ENCODE measurements at regions not wholly inside any gene's neighbourhood (a gene's known extent, or its start where the extent isn't known, plus 50 kb on each side); places are given as distances from the start of the nearest gene placed in this dataset.

- no peaks in the 10 kb centered on the region for H3K4me1 Mint-ChIP-seq (ENCODE audit: unreplicated experiment)
- H3K9me3 Mint-ChIP-seq: no peaks in the 10 kb centered on the region
- no peak for TF ChIP-seq CTCF (conservative IDR thresholded peaks at IDR 0.05)
- no peak overlapping the region for H3K27ac Mint-ChIP-seq
- H3K27me3 Mint-ChIP-seq: no peaks in the 10 kb centered on the region
- no peaks in the 10 kb centered on the region for H3K36me3 Mint-ChIP-seq
- DNase-seq (ENCODE audit: extremely low spot score, unreplicated experiment): no peak
- no peak overlapping the region for H3K4me3 Mint-ChIP-seq
Observed at GRCh38 chr21:20308586-20309315, 689.5 kb upstream of the NCAM2 start.

- no peak for DNase-seq (ENCODE audit: extremely low spot score, unreplicated experiment)
- Mint-ChIP-seq H3K27ac (no peak overlapping the region), H3K27me3 (no peaks in the 10 kb centered on the region), H3K4me3 (no peak overlapping the region), H3K36me3 (no peaks in the 10 kb centered on the region), H3K4me1 (ENCODE audit: unreplicated experiment) (no peaks in the 10 kb centered on the region), H3K9me3 (no peaks in the 10 kb centered on the region)
- TF ChIP-seq CTCF (conservative IDR thresholded peaks at IDR 0.05): no peak
Observed at GRCh38 chr21:20311234-20311787, 686.9 kb upstream of the NCAM2 start.

- no peaks in the 10 kb centered on the region for H3K36me3 Mint-ChIP-seq
- H3K4me1 Mint-ChIP-seq (ENCODE audit: unreplicated experiment): no peaks in the 10 kb centered on the region
- TF ChIP-seq CTCF (conservative IDR thresholded peaks at IDR 0.05): no peak
- H3K27me3 Mint-ChIP-seq: no peaks in the 10 kb centered on the region
- H3K4me3 Mint-ChIP-seq: no peak overlapping the region
- peaks cover 10% of the 10 kb centered on the region for H3K9me3 Mint-ChIP-seq
- H3K27ac Mint-ChIP-seq: no peak overlapping the region
- no peak for DNase-seq (ENCODE audit: extremely low spot score, unreplicated experiment)
Observed at GRCh38 chr21:20313013-20313412, 685.2 kb upstream of the NCAM2 start.

GRCh38 chr21:20315042-20315441 lies 683.2 kb upstream of the NCAM2 start:
- no peak for TF ChIP-seq CTCF (conservative IDR thresholded peaks at IDR 0.05)
- H3K27me3 Mint-ChIP-seq: no peaks in the 10 kb centered on the region
- H3K4me1 Mint-ChIP-seq (ENCODE audit: unreplicated experiment): no peaks in the 10 kb centered on the region
- no peak overlapping the region for H3K4me3 Mint-ChIP-seq
- H3K27ac Mint-ChIP-seq: no peak overlapping the region
- no peak for DNase-seq (ENCODE audit: extremely low spot score, unreplicated experiment)
- no peaks in the 10 kb centered on the region for H3K36me3 Mint-ChIP-seq
- H3K9me3 Mint-ChIP-seq: peaks cover 10% of the 10 kb centered on the region

GRCh38 chr21:20329636-20330035 lies 668.6 kb upstream of the NCAM2 start:
- H3K36me3 Mint-ChIP-seq: no peaks in the 10 kb centered on the region
- H3K27me3 Mint-ChIP-seq: no peaks in the 10 kb centered on the region
- no peak overlapping the region for H3K27ac Mint-ChIP-seq
- H3K4me1 Mint-ChIP-seq (ENCODE audit: unreplicated experiment): no peaks in the 10 kb centered on the region
- TF ChIP-seq CTCF (conservative IDR thresholded peaks at IDR 0.05): no peak
- H3K4me3 Mint-ChIP-seq: no peak overlapping the region
- DNase-seq (ENCODE audit: extremely low spot score, unreplicated experiment): no peak
- H3K9me3 Mint-ChIP-seq: no peaks in the 10 kb centered on the region
